GM18517 (cell line): ENCODE measurements at regions not wholly inside any gene's neighbourhood (a gene's known extent, or its start where the extent isn't known, plus 50 kb on each side); places are given as distances from the start of the nearest gene placed in this dataset.
"Not testable (repeated sequence)": the region's sequence is repeated elsewhere in the genome, so short reads cannot be mapped to it uniquely, and the experiment has no call there.

Experiments used
- ATAC-seq: cut with Tn5 transposase; IDR thresholded peaks from one replicate; pipeline ENCODE4 v1.9.1; 2021; ENCODE audit warnings: mild to moderate bottlenecking, moderate library complexity; ENCODE audit not compliant: unreplicated experiment

GRCh38 chr16:80263181-80263823 is 277.5 kb upstream of the DYNLRB2 start:
- no peak for ATAC-seq

DNA sequence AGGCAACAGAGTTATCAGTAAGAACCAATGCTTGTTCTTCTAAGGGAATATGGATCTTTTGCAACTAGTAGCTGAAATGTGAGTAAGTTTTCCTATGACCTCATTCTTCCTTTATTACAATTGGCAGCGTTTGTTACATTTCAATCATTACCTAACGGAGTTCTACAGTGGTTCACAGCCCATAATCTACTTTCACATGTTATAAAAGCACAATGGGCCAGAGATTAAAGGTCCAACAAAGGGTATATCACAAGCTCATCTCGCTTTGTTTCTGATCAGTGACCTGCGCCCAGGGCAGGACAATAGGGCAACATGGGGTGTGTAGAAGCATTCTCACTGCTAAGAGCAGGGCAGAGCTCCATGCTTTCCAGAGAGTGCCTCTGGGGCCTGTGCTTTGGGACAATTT is 279.9 kb upstream of the DYNLRB2 start:
- ATAC-seq: no peak

DNA sequence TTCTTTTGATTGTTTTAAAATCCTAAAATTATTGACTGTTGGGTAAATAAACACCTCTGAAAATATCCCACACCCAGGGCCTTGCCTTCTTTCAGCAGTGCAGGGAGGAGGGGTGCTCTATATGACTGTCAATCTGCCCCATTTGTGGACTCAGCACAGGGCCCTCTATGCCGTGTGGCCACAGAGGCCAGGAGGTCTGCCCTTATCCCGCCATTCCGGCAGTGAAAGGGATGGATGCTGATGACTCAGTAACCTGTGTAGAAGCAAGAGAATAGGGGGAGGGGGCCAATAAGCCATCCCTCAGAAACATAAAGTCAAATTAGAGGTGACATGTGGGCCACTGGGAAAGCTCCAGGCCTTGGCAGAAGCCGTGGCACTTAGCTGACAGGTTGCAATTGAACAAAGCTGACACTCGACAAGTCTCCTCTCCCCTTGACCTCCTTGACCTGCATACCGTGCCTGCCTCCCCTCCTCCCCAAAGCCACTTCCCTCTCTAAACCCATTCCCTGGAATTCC is 281.4 kb upstream of the DYNLRB2 start:
- no peak for ATAC-seq

- no peak for ATAC-seq
Measured at GRCh38 chr16:80258407-80258806, 282.4 kb upstream of the DYNLRB2 start.

- no peak for ATAC-seq
Measured at GRCh38 chr16:80254970-80255369, 285.8 kb upstream of the DYNLRB2 start.

GRCh38 chr16:80253741-80254140 is 287.1 kb upstream of the DYNLRB2 start:
- ATAC-seq: no peak

DNA sequence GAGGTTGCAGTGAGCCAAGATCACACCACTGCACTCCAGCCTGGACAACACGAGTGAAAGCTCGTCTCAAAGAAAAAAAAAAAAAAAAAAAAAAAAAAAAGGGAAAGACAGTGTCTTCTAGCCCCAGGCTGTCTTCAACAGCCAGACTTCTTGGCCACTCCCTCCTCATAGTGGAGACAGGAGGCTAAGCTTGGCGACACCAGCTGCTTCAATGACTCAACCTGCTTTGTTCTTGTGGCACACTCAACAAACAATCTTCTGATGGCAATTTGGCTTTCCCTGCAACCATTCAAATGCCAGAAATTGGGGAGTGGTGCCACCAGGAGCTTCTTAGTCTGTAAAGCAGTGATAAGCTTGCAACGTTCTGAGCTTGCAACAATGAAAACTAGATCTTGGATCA is 290.4 kb upstream of the DYNLRB2 start:
- no peak for ATAC-seq

DNA sequence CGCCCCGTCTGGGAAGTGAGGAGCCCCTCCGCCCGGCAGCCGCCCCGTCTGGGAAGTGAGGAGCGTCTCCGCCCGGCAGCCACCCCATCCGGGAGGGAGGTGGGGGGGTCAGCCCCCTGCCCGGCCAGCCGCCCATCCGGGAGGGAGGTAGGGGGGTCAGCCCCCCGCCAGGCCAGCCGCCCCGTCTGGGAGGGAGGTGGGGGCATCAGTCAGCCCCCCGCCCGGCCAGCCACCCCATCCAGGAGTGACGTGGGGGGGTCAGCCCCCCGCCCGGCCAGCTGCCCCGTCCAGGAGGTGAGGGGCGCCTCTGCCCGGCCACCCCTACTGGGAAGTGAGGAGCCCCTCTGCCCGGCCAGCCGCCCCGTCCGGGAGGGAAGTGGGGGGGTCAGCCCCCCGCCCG is 297.5 kb upstream of the DYNLRB2 start:
- not testable (repeated sequence) for ATAC-seq

DNA sequence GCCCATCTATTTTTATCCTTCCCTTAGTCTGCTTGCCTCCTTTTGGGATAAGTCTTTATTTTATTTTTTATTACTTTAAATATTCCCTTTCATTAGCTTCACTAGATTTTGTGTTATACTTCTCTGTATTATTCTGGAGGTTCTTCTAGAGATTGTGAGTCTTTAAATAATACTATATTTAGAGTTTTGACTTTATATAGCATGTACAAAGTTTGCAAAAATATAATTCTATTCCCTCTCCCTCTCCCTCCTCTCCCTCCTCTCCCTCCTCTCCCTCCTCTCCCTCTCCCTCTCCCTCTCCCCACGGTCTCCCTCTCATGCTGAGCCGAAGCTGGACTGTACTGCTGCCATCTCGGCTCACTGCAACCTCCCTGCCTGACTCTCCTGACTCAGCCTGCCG is 298.5 kb upstream of the DYNLRB2 start:
- not testable (repeated sequence) for ATAC-seq

DNA sequence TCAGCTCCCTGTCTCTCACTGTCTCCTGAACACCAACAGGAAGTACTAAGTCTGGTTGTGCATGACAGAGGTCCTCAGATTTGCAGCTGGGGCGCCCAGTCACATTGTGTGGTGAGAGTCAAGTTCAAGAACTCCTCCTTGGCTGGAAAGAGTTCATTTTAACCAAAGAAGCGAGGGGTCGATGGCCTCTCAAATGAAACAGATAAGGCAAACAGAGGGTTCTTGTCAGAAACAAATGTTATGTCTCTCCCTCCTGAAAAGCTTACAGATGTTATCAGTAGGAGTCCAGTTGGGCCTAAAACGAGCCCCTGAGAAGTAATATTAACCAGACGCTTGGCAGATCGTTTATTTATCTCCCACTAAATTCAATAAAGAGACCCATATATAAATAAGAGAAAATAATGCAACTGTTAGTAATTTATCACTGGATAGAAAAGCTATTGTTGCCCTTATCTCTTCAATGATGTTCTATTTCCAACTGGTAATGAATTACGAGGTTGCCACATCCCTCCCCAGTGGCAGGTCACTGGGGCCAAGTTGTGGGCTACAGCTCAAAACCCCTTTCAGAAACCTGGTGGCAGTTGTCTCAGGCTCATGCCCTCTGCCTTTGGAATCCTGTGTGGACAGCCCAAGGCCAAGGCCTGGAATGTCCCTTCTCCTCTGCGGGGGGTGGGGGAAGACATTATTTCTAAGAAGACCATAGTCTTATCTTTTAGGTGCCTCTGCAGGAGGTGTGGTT is 307.5 kb upstream of the DYNLRB2 start:
- ATAC-seq: no peak

- no peak for ATAC-seq
Measured at GRCh38 chr16:80231888-80232287, 308.9 kb upstream of the DYNLRB2 start.

GRCh38 chr16:80231121-80231520 is 309.7 kb upstream of the DYNLRB2 start:
- ATAC-seq: no peak

- no peak for ATAC-seq
Measured at GRCh38 chr16:80230328-80231120, 310.3 kb upstream of the DYNLRB2 start.

DNA sequence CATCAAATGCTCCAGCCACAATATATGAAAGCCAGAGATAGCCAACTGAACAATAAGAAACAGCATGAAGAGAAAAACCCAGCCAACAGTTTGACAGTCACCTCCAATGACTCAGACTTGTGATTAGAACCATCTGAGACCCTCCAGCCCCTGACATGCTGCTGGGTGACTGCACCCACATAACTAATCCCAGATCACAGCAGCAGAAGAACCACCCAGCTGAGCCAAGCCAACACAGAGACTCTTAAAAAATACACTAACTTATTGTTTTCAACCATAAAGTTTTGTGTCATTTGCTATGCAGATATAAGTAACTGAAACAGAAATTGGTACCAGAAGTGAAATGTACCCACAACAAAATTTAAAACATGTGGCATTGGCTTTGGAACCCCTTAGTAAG is 314.3 kb upstream of the DYNLRB2 start:
- no peak for ATAC-seq

DNA sequence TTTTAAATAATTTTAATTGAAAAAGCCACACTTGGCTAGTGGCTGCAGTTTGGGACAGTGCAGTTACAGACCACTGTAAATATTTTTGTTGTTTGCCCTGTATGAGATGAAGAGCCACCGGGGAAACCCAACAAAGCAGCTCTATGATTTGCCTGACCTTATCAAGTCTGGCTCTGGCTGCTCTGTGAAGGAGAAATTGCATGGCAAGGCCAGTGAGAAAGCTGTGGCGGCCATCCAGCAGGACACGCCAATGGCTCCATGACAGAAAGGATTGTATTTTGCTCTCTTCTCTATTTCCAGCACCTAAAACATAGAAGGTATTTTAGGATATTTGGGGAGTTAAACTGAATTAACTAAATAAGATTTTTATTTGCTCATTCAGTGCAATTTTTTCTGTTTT is 330.0 kb upstream of the DYNLRB2 start:
- ATAC-seq: no peak

DNA sequence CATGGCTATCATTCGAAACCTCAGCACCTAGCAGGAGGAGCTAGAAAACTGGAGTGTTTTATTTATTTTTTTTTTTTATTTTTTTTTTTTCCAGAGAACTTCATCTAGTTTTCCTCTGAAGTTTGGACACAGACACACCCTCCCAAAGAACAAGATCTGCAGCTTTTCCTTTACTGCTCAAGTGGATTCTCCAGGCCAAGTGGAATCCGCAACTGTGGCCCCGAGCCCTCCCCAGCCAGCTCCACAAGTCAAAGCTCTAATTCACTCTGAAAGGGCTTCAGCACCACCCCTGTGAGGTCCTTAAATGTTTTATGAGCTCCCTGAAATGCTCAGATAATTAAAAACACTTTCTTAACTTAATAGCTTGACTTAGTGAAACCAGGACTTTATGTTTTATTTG is 332.1 kb upstream of the DYNLRB2 start:
- ATAC-seq: no peak

DNA sequence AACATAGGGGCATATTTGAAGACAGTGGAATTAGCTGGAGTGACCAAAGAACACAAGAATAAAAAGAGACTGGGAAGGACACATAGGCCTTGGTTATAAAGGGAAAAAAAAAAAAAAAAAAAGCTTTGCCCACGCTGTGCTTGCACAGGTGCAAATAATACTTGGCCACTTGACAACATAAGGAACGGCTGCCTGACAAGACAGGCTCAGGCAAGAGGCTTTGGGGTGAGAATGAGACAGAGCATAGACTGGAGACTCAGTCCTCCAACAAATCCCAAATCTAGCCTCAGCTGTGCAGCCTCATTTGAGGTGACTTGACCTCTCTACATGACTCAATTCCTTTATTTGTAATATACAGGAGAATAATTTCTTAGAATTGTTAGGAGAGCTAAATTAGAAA is 332.8 kb upstream of the DYNLRB2 start:
- no peak for ATAC-seq

- no peak for ATAC-seq
Measured at GRCh38 chr16:80203821-80204220, 337.0 kb upstream of the DYNLRB2 start.

DNA sequence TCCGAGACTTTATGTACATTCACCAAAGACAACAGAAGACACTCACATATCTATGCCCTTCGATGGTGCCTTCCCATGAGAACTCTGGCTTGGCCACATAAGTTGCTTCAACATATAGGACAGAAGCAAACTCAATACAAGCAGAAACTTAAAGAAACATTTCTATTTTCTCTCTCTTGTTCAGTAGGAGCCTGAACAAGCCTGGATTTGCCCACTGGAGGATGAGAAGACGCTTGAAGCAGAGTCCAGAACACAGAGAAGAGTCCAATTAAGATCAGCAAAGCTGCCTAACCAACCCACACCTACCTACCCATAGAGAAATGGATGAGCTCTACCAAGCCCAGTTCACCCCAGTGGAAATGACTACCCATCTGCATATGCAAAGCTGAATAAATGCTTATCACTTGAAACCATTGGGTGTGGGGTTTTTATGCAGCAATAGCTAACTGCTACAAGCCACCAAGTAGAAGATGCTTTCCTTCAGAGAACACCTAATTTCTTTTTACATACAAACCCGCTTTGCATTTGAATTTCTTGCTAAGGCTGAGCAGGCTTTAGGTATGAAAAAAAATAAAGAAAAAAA is 337.9 kb upstream of the DYNLRB2 start:
- ATAC-seq: no peak

- no peak for ATAC-seq
Measured at GRCh38 chr16:80200079-80200478, 340.7 kb upstream of the DYNLRB2 start.

DNA sequence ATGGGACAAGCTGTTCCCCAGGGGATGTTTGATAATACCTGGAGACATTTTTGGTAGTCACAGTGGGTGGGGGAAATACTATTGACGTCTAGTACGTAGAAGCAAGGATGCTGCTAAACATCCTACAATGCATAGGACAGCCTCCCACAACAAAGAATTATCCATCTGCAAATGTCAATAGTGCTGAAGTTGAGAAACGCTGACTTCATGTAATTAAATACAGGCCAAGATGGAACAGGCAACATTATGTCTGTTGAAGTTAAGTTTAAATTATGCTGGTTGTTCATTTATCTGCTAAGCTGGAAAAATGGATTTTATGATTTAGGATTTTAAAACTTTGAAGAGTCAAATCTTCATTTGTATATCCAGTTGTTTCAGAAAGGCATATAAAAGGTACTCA is 341.2 kb upstream of the DYNLRB2 start:
- no peak for ATAC-seq
